Upper lobe of right lung (tissue), 1 donor: ENCODE measurements at regions not wholly inside any gene's neighbourhood (a gene's known extent, or its start where the extent isn't known, plus 50 kb on each side); places are given as distances from the start of the nearest gene placed in this dataset.
"Not testable (repeated sequence)": the region's sequence is repeated elsewhere in the genome, so short reads cannot be mapped to it uniquely, and the experiment has no call there.

Source experiments
- ATAC-seq: fragments of 200-7000 bp; cut with Tn5 transposase; one replicate; pipeline ENCODE4 v1.9.1; 2020; ENCODE audit warnings: mild to moderate bottlenecking, moderate library complexity
- DNase-seq: peaks from one replicate; pipeline ENCODE4 v3.0.0-alpha.2; 2020
- H3K27ac ChIP-seq: fragments of 200-600 bp; one replicate; pipeline ENCODE4 v1.8.0; 2022
- H3K27me3 ChIP-seq: fragments of 200-600 bp; one replicate; pipeline ENCODE4 v1.8.0; 2022; ENCODE audit warnings: mild to moderate bottlenecking
- H3K36me3 ChIP-seq: fragments of 200-600 bp; one replicate; pipeline ENCODE4 v1.8.0; 2022
- H3K4me1 ChIP-seq: fragments of 200-600 bp; one replicate; pipeline ENCODE4 v1.8.0; 2022
- H3K4me3 ChIP-seq: fragments of 200-600 bp; one replicate; pipeline ENCODE4 v1.8.0; 2022; ENCODE audit warnings: mild to moderate bottlenecking
- H3K9me3 ChIP-seq: fragments of 200-600 bp; one replicate; pipeline ENCODE4 v1.8.0; 2022
- intact Hi-C: fragments of 100-400 bp; cut with DNase I; formaldehyde crosslinking; loops from one replicate; pipeline ENCODE4 v1.11.0; 2022
- TF ChIP-seq, protein P1 (sequence below): fragments of 200-600 bp; IDR thresholded peaks from one replicate; pipeline ENCODE4 v1.8.0; 2022; ENCODE audit warnings: antibody characterized with exemption
- donor health status: DM: no; HTN: yes; CAD: no; lungs with severe emphysema.

DNA sequence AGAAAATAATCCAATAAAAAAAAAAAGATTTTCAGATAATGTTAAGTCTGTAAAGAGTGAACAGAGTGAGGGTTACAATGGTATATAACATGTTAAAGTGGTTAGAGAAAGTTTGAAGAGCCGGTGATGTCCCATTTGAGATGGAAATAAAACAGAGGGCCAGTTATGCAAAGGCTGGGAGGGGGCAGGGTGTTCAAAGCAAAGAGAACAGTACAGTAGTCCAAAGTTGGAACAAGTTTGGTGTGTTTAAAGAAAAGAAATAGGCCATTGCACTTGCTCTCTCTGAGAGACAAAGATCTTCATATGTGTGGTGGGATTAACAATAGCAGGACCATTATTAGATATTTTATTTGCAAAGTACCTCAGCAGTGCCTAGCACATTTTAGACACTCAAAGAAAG lies 179.5 kb upstream of the PKN2 start:
- intact Hi-C loops = no loop called here
- Histone ChIP-seq H3K27ac (no peak overlapping the region), H3K27me3 (no peaks in the 10 kb centered on the region), H3K4me3 (no peak overlapping the region), H3K4me1 (no peaks in the 10 kb centered on the region), H3K9me3 (no peaks in the 10 kb centered on the region), H3K36me3 (no peaks in the 10 kb centered on the region)
- ATAC-seq (no peak), DNase-seq (no peak)
- TF ChIP-seq, protein P1, sequence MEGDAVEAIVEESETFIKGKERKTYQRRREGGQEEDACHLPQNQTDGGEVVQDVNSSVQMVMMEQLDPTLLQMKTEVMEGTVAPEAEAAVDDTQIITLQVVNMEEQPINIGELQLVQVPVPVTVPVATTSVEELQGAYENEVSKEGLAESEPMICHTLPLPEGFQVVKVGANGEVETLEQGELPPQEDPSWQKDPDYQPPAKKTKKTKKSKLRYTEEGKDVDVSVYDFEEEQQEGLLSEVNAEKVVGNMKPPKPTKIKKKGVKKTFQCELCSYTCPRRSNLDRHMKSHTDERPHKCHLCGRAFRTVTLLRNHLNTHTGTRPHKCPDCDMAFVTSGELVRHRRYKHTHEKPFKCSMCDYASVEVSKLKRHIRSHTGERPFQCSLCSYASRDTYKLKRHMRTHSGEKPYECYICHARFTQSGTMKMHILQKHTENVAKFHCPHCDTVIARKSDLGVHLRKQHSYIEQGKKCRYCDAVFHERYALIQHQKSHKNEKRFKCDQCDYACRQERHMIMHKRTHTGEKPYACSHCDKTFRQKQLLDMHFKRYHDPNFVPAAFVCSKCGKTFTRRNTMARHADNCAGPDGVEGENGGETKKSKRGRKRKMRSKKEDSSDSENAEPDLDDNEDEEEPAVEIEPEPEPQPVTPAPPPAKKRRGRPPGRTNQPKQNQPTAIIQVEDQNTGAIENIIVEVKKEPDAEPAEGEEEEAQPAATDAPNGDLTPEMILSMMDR = no peak

DNA sequence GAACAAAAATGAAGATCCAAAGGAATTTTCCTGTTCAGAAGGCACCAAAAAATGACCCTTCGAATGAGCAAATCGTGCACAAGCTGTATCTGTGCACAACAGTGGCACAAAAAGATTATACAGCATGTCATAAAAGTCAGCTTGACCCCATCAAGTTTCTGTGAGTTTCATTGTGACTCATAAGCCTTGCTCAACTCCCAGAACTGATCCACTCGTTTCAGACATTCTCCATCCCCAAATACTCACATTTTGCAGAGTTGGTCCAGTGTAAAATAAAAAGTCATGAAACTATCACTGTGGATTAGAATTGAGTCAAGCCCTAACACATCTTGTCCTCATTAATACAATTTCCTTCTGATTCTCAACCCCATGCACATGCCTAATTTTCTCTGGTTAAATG lies 174.7 kb upstream of the PKN2 start:
- TF ChIP-seq, protein P1 = no peak
- no peak for ATAC-seq
- no peak overlapping the region for H3K4me3 ChIP-seq
- no peaks in the 10 kb centered on the region for H3K27me3 ChIP-seq
- no peaks in the 10 kb centered on the region for H3K36me3 ChIP-seq
- no peaks in the 10 kb centered on the region for H3K9me3 ChIP-seq
- intact Hi-C loops = no loop called here
- H3K4me1 ChIP-seq = no peaks in the 10 kb centered on the region
- no peak for DNase-seq
- H3K27ac ChIP-seq = no peak overlapping the region

DNA sequence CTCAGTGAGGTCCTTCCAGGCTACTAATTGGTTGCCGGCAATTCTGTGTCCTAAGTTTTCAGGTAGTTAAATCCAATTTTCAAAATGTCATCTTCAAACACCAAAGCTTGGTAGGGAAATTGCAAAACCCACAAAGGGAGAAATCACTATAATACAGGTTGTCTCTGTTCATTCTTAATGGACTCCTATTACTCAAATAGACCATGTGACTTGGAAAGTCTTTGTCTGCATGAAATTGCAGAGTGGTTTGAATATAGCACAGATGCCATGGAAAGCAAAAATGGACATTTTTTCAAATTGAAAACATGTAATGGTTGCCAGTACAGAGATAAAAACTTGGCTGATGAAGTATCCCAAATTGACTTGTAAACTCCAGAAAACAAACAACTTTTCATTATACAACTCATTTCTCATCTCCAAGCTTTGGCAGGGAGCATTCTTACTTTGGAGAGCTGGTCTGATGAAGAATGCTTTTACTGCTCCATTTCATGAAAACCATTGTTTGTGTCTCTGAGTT lies 169.5 kb upstream of the PKN2 start:
- TF ChIP-seq, protein P1 = no peak
- intact Hi-C loops = no loop called here
- H3K27ac ChIP-seq = no peak overlapping the region
- no peaks in the 10 kb centered on the region for H3K27me3 ChIP-seq
- no peak for DNase-seq
- H3K4me1 ChIP-seq = peaks cover 4% of the 10 kb centered on the region
- ATAC-seq = no peak
- no peaks in the 10 kb centered on the region for H3K9me3 ChIP-seq
- H3K4me3 ChIP-seq = no peak overlapping the region
- no peaks in the 10 kb centered on the region for H3K36me3 ChIP-seq

DNA sequence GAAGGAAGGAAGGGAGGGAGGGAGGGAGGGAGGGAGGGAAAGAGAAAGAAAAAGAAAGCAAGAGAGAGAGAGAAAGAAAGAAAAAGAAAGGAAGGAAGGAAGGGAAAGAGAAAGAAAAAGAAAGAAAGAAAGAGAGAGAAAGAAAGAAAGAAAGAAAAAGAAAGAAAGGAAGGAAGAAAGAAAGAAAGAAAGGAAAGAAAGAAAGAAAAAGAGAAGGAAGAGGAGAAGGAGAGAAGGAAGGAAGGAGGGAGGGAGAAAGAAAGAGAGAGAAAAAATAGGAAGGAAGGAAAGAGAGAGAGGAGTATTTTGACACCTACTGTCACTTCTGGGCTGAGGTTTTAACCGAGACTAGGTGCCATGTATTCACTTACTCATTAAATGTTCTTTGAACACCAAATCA lies 166.6 kb upstream of the PKN2 start:
- intact Hi-C loops, H3K9me3 ChIP-seq, H3K36me3 ChIP-seq, ATAC-seq, DNase-seq, H3K27ac ChIP-seq, H3K4me3 ChIP-seq, H3K4me1 ChIP-seq, H3K27me3 ChIP-seq: not testable (repeated sequence)

DNA sequence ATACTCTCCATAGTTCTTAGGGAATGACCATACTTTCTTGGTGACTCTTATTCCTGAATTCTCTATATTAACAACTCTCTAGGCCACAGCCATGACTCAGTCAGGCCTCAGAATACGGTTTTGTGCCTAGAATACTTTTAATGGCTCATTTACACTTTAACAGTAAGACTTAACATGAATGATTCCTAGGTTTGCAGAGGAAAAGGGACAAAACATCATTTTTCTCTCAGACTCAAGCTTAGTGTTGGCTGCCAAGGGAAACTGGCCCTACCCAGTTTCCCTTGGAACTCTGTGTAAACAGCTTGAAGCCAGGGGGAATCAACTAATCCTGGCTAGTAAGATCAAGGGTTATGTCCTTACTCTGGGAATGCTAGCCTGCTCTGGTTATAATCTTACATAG lies 164.9 kb upstream of the PKN2 start:
- intact Hi-C loops = no loop called here
- TF ChIP-seq, protein P1 = no peak
- DNase-seq = no peak
- Histone ChIP-seq H3K36me3 (no peaks in the 10 kb centered on the region), H3K4me1 (peaks cover 4% of the 10 kb centered on the region), H3K4me3 (no peak overlapping the region), H3K9me3 (no peaks in the 10 kb centered on the region), H3K27me3 (no peaks in the 10 kb centered on the region), H3K27ac (no peak overlapping the region)
- no peak for ATAC-seq

DNA sequence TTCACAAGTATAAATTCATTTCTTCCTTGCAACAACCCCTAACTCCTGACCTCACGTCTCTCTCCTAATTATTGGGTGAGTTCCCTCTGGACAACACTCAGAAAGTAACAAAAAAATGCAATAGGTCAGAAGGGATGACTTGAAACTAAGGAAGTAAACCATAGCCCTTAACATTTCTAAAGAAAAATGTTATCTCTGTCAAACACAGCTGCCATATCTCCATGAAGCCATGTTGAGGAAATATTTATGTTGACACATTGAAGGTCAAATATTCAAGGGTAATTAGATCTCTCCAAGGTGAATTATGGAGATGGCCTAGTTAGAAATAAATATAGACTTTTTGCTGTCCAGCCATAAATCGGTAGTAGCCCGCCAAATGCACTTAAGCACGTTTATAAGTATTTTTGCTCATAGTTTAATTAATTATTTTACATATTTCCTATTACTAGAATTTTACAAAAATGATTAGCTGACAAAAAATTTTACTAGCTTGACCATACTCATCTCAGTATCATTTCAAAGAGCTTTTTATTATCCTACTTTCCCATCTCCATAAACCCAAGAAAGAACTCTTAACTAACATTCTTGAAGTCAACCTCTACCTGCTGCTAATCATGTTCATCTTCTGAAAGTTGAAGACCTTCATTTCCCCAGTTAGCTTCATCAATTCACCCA lies 160.1 kb upstream of the PKN2 start:
- Histone ChIP-seq H3K9me3 (no peaks in the 10 kb centered on the region), H3K36me3 (no peaks in the 10 kb centered on the region), H3K27me3 (no peaks in the 10 kb centered on the region), H3K4me1 (peaks cover 2% of the 10 kb centered on the region), H3K4me3 (no peak overlapping the region), H3K27ac (no peak overlapping the region)
- intact Hi-C loops = no loop called here
- no peak for ATAC-seq
- TF ChIP-seq, protein P1 = no peak
- no peak for DNase-seq
